Renal cortical epithelial cell (primary cell): ENCODE measurements at regions not wholly inside any gene's neighbourhood (a gene's known extent, or its start where the extent isn't known, plus 50 kb on each side); places are given as distances from the start of the nearest gene placed in this dataset.
A peak's percentile ranks its signal among the peaks of the same experiment; 100 is the strongest.

ENCODE experiments used
- DNase-seq: peaks from one replicate; pipeline ENCODE4 v3.0.0-alpha.2; 2011; ENCODE audit warnings: low read depth

- no peak for DNase-seq
Observed at GRCh38 chr13:77480066-77480465, 55.4 kb upstream of the SCEL start.

GRCh38 chr13:77479326-77479725 lies 56.2 kb upstream of the SCEL start:
- no peak for DNase-seq

- peak; percentile 46 for DNase-seq
Observed at GRCh38 chr13:77477299-77477848, 58.1 kb upstream of the SCEL start.

GRCh38 chr13:77476456-77476855 lies 59.0 kb upstream of the SCEL start:
- DNase-seq, result no peak

GRCh38 chr13:77475345-77476084 lies 60.0 kb upstream of the SCEL start:
- no peak for DNase-seq

- DNase-seq, result no peak
Observed at GRCh38 chr13:77470986-77471385, 64.5 kb upstream of the SCEL start.

GRCh38 chr13:77466753-77467422 lies 68.6 kb upstream of the SCEL start:
- DNase-seq, result no peak

GRCh38 chr13:77465603-77466195 lies 69.8 kb upstream of the SCEL start:
- DNase-seq, result no peak

GRCh38 chr13:77460195-77460594 lies 75.3 kb upstream of the SCEL start:
- no peak for DNase-seq

- DNase-seq, result no peak
Observed at GRCh38 chr13:77459592-77459991, 75.9 kb upstream of the SCEL start.

- DNase-seq, result no peak
Observed at GRCh38 chr13:77458736-77459135, 76.8 kb upstream of the SCEL start.

- no peak for DNase-seq
Observed at GRCh38 chr13:77457966-77458365, 77.5 kb upstream of the SCEL start.

- no peak for DNase-seq
Observed at GRCh38 chr13:77456271-77456670, 79.2 kb upstream of the SCEL start.

- DNase-seq, result no peak
Observed at GRCh38 chr13:77449265-77449664, 86.2 kb upstream of the SCEL start.

GRCh38 chr13:77448689-77449088 lies 86.8 kb upstream of the SCEL start:
- no peak for DNase-seq

GRCh38 chr13:77443511-77443910 lies 92.0 kb upstream of the SCEL start:
- DNase-seq, result no peak

GRCh38 chr13:77437267-77437666 lies 98.2 kb upstream of the SCEL start:
- no peak for DNase-seq

GRCh38 chr13:77434289-77434688 lies 101.2 kb upstream of the SCEL start:
- no peak for DNase-seq

- DNase-seq, result no peak
Observed at GRCh38 chr13:77431449-77431848, 104.1 kb upstream of the SCEL start.

GRCh38 chr13:77430377-77430951 lies 103.6 kb upstream of the MYCBP2 start:
- no peak for DNase-seq

GRCh38 chr13:77429320-77430142 lies 102.6 kb upstream of the MYCBP2 start:
- no peak for DNase-seq

GRCh38 chr13:77425705-77426104 lies 98.8 kb upstream of the MYCBP2 start:
- no peak for DNase-seq
